CD14-positive monocyte (primary cell): ENCODE measurements at regions not wholly inside any gene's neighbourhood (a gene's known extent, or its start where the extent isn't known, plus 50 kb on each side); places are given as distances from the start of the nearest gene placed in this dataset.

Experiments used
- DNase-seq, 3 donors: peaks; one replicate each; pipeline ENCODE4 v3.0.0-alpha.2; 2011 to 2022
- H2AFZ ChIP-seq: 2 replicates; pipeline ENCODE4 v1.6.0; 2012; ENCODE audit warnings: mild to moderate bottlenecking, low read depth, low read length, inconsistent platforms; ENCODE audit not compliant: insufficient read depth, poor library complexity, severe bottlenecking
- H3K27ac ChIP-seq, 2 donors: 1 replicate in 1 of 2; 2 replicates in 1 of 2; pipeline ENCODE4 v1.5.1; 2012 to 2013; ENCODE audit warnings: low read length in 2 of 2, control low read depth in 1 of 2, inconsistent platforms in 1 of 2, low read depth in 1 of 2, mild to moderate bottlenecking in 1 of 2
- H3K27me3 ChIP-seq, 2 donors: one replicate each; pipeline versions ENCODE4 v1.6.0 to v1.6.1; 2011 to 2013; ENCODE audit warnings: low read length in 2 of 2; ENCODE audit not compliant: control insufficient read depth in 2 of 2, insufficient read depth in 2 of 2
- H3K36me3 ChIP-seq, 2 donors: replicated peaks in 1 of 2; 1 replicate in 1 of 2; 2 replicates in 1 of 2; pipeline versions ENCODE4 v1.5.1 to v1.6.1; 2012 to 2013; ENCODE audit warnings: low read length in 2 of 2, control low read depth in 1 of 2, inconsistent platforms in 1 of 2, mild to moderate bottlenecking in 1 of 2; ENCODE audit not compliant: insufficient read depth in 2 of 2, control insufficient read depth in 1 of 2
- H3K4me1 ChIP-seq, 2 donors: 1 replicate in 1 of 2; 2 replicates in 1 of 2; pipeline versions ENCODE4 v1.5.1 to v1.6.1; 2012 to 2013; ENCODE audit warnings: low read length in 2 of 2, control low read depth in 1 of 2, inconsistent platforms in 1 of 2, mild to moderate bottlenecking in 1 of 2, moderate library complexity in 1 of 2; ENCODE audit not compliant: insufficient read depth in 2 of 2, control insufficient read depth in 1 of 2
- H3K4me2 ChIP-seq: replicated peaks from 2 replicates; pipeline ENCODE3; 2012; ENCODE audit warnings: low read length, moderate library complexity, mild to moderate bottlenecking; ENCODE audit not compliant: poor library complexity, severe bottlenecking; ENCODE audit errors: extremely low read depth
- H3K4me3 ChIP-seq, 3 experiments: fragments of 200-600 bp in 1 of 3; sonication (generic) in 1 of 3; replicated peaks in 1 of 3; 1 replicate in 2 of 3; 2 replicates in 1 of 3; pipeline ENCODE4 v1.5.1; 2011 to 2013; ENCODE audit warnings: low read length in 3 of 3, mild to moderate bottlenecking in 3 of 3, control low read depth in 2 of 3, low read depth in 2 of 3, inconsistent platforms in 1 of 3, moderate library complexity in 1 of 3
- H3K79me2 ChIP-seq: 2 replicates; pipeline ENCODE4 v1.6.0; 2012; ENCODE audit warnings: mild to moderate bottlenecking, control low read depth, inconsistent platforms, low read length, moderate library complexity; ENCODE audit not compliant: insufficient read depth
- H3K9ac ChIP-seq: 2 replicates; pipeline ENCODE4 v1.6.0; 2017; ENCODE audit warnings: low read length, mild to moderate bottlenecking; ENCODE audit not compliant: insufficient read depth, poor library complexity, severe bottlenecking
- H3K9me3 ChIP-seq, 2 donors: replicated peaks in 1 of 2; 1 replicate in 1 of 2; 2 replicates in 1 of 2; pipeline versions ENCODE4 v1.5.1 to v1.6.1; 2012 to 2013; ENCODE audit warnings: low read length in 2 of 2, control low read depth in 1 of 2; ENCODE audit not compliant: control insufficient read depth in 1 of 2, insufficient read depth in 1 of 2
- H4K20me1 ChIP-seq: 2 replicates; pipeline ENCODE4 v1.6.0; 2012; ENCODE audit warnings: mild to moderate bottlenecking, low read length, control low read depth, moderate library complexity; ENCODE audit not compliant: insufficient read depth
- H3K27ac Mint-ChIP-seq, 7 donors: one replicate each; pipeline ENCODE4 v1.8.0; 2020; ENCODE audit warnings: mild to moderate bottlenecking in 7 of 7, mixed read lengths in 7 of 7, moderate library complexity in 6 of 7, inconsistent platforms in 2 of 7
- H3K27me3 Mint-ChIP-seq, 3 donors: one replicate each; pipeline ENCODE4 v1.8.0; 2021 to 2022; ENCODE audit warnings: low read depth in 3 of 3, mild to moderate bottlenecking in 3 of 3, mixed read lengths in 3 of 3, moderate library complexity in 3 of 3, inconsistent platforms in 1 of 3
- H3K36me3 Mint-ChIP-seq, 2 donors: one replicate each; pipeline ENCODE4 v1.8.0; 2020; ENCODE audit warnings: mixed read lengths in 2 of 2, inconsistent platforms in 1 of 2, mild to moderate bottlenecking in 1 of 2
- H3K4me1 Mint-ChIP-seq: one replicate; pipeline ENCODE4 v1.8.0; 2020; ENCODE audit warnings: mild to moderate bottlenecking, mixed read lengths
- H3K4me3 Mint-ChIP-seq, 2 donors: one replicate each; pipeline ENCODE4 v1.8.0; 2020; ENCODE audit warnings: mild to moderate bottlenecking in 2 of 2, mixed read lengths in 2 of 2, moderate library complexity in 1 of 2
- H3K9me3 Mint-ChIP-seq, 7 donors: one replicate each; pipeline ENCODE4 v1.8.0; 2020 to 2022; ENCODE audit warnings: mixed read lengths in 7 of 7, mild to moderate bottlenecking in 6 of 7, moderate library complexity in 6 of 7, inconsistent platforms in 2 of 7
- WGBS: methylation state at CpG from one replicate; pipeline ENCODE4 v1.1.5; 2013; ENCODE audit warnings: missing lambda C conversion rate; ENCODE audit not compliant: insufficient coverage; 5-methylcytosine and 5-hydroxymethylcytosine counted together
- intact Hi-C, 2 donors: fragments of 100-400 bp; cut with micrococcal nuclease; formaldehyde crosslinking; loops; one replicate each; pipeline versions ENCODE4 v1.15.0 to v1.15.1; 2023
- TF ChIP-seq, protein P1 (sequence below): fragments of 200-600 bp; IDR thresholded peaks from one replicate; pipeline ENCODE4 v1.8.0; 2022; ENCODE audit warnings: antibody characterized with exemption, mild to moderate bottlenecking

DNA sequence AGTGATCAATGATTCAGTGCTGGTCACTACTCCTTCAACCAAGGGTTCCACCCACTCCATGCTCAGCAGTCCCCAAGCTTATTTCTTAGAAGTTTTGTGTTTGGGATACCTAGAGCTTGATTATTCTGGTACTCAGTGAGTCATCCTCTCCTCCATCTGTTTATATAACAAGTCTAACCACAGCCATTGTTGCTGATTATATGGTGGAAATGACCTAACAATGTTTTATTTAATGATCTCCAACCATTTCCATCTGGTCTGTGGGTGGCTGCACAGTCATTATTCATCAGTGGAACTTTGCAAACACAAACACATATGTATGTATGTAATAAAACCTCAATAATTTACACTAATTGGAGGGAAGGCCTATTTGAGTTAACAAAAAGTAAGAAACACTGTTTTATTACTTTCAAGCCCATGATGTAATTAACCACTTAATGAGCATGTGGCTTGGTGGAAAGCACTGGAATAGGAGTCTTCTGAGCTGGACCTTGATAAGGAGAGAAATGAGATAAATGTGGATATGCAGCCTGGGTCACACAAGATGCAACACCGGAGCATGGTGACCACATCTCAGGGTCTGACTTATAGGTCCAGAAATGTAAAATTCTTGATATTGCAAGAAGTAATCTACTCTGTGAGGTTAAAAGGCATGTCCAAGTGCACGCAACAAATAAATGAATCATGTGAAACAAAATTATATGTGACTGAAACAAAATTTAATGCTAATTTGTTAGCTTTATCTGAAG is 99.0 kb upstream of the WLS start:
- DNase-seq = no peak
- Histone ChIP-seq H2AFZ (no peak overlapping the region), H3K9ac (no peak overlapping the region), H3K79me2 (no peaks in the 10 kb centered on the region), H4K20me1 (no peaks in the 10 kb centered on the region), H3K9me3 (no peaks in the 10 kb centered on the region), H3K27ac (no peak overlapping the region), H3K4me1 (no peaks in the 10 kb centered on the region), H3K27me3 (no peaks in the 10 kb centered on the region), H3K4me3 (no peak overlapping the region), H3K4me2 (no peak overlapping the region), H3K36me3 (no peaks in the 10 kb centered on the region)
- peaks cover 0 to 4% (median 0%) of the 10 kb centered on the region in 3 donors for H3K27me3 Mint-ChIP-seq
- 100% methylated on average over 1 of the region's 2 CpGs for WGBS
- no peaks in the 10 kb centered on the region for H3K36me3 Mint-ChIP-seq
- intact Hi-C loops = no loop called here
- H3K27ac Mint-ChIP-seq = no peak overlapping the region
- H3K4me3 Mint-ChIP-seq = no peak overlapping the region
- TF ChIP-seq, protein P1, sequence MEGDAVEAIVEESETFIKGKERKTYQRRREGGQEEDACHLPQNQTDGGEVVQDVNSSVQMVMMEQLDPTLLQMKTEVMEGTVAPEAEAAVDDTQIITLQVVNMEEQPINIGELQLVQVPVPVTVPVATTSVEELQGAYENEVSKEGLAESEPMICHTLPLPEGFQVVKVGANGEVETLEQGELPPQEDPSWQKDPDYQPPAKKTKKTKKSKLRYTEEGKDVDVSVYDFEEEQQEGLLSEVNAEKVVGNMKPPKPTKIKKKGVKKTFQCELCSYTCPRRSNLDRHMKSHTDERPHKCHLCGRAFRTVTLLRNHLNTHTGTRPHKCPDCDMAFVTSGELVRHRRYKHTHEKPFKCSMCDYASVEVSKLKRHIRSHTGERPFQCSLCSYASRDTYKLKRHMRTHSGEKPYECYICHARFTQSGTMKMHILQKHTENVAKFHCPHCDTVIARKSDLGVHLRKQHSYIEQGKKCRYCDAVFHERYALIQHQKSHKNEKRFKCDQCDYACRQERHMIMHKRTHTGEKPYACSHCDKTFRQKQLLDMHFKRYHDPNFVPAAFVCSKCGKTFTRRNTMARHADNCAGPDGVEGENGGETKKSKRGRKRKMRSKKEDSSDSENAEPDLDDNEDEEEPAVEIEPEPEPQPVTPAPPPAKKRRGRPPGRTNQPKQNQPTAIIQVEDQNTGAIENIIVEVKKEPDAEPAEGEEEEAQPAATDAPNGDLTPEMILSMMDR = no peak
- H3K9me3 Mint-ChIP-seq = no peaks in the 10 kb centered on the region
- peaks cover 8% of the 10 kb centered on the region for H3K4me1 Mint-ChIP-seq

DNA sequence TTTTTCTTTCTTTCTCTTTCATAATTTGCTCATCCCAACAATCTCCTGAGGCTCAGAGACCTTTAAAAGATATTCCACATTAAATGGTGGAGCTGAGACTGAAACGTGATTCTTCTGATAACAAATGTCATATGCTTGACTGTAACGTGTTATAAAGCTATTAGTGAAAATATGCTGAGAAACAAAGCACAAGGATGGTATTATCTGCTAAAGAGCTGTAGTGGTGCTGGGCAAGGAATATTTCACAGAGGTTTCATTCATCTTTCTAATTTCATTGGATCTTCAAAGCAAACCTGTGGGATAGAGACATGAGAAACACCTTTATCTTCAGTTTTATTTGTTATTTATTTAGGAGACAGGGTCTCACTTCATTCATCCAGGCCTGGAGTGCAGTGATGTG is 98.1 kb upstream of the WLS start:
- TF ChIP-seq, protein P1 = no peak
- Histone ChIP-seq H3K4me1 (no peaks in the 10 kb centered on the region), H3K4me2 (no peak overlapping the region), H3K9me3 (no peaks in the 10 kb centered on the region), H3K27ac (no peak overlapping the region), H3K79me2 (no peaks in the 10 kb centered on the region), H2AFZ (no peak overlapping the region), H3K9ac (no peak overlapping the region), H3K4me3 (no peak overlapping the region), H3K36me3 (no peaks in the 10 kb centered on the region), H3K27me3 (no peaks in the 10 kb centered on the region), H4K20me1 (no peaks in the 10 kb centered on the region)
- 83% methylated on average over 1 of the region's 2 CpGs for WGBS
- intact Hi-C loops = no loop called here
- Mint-ChIP-seq H3K4me3 (no peak overlapping the region), H3K36me3 (no peaks in the 10 kb centered on the region), H3K27me3 (peaks cover 0 to 3% (median 0%) of the 10 kb centered on the region in 3 donors), H3K27ac (no peak overlapping the region), H3K4me1 (peaks cover 10% of the 10 kb centered on the region), H3K9me3 (no peaks in the 10 kb centered on the region)
- DNase-seq = no peak
